ENCODE measurements at regions not wholly inside any gene's neighbourhood (a gene's known extent, or its start where the extent isn't known, plus 50 kb on each side); places are given as distances from the start of the nearest gene placed in this dataset.
"Not testable (repeated sequence)": the region's sequence is repeated elsewhere in the genome, so short reads cannot be mapped to it uniquely, and the experiment has no call there.

DNA sequence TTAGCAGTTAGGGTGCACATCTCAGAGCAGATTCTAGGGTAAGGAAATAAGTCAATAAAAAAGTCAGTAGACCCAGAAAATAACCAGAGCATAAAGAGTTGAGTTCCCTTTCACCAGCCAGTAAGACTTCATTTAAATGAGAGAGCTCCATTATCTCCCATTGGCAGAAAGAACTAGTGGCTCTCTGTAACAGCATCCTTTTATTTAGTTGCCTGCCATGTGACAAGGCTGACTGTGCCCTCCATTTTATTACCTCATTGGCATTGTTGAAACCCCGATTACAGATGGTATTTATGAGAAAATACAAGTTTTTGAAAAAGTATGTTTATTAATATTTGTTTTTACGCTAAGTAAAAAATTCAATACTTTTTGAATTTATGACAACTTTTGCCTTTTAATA lies 859.5 kb upstream of the NDST4 start:
- no peak overlapping the region for H3K4me3 ChIP-seq
- TF ChIP-seq, protein P1, sequence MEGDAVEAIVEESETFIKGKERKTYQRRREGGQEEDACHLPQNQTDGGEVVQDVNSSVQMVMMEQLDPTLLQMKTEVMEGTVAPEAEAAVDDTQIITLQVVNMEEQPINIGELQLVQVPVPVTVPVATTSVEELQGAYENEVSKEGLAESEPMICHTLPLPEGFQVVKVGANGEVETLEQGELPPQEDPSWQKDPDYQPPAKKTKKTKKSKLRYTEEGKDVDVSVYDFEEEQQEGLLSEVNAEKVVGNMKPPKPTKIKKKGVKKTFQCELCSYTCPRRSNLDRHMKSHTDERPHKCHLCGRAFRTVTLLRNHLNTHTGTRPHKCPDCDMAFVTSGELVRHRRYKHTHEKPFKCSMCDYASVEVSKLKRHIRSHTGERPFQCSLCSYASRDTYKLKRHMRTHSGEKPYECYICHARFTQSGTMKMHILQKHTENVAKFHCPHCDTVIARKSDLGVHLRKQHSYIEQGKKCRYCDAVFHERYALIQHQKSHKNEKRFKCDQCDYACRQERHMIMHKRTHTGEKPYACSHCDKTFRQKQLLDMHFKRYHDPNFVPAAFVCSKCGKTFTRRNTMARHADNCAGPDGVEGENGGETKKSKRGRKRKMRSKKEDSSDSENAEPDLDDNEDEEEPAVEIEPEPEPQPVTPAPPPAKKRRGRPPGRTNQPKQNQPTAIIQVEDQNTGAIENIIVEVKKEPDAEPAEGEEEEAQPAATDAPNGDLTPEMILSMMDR (IDR thresholded peaks at IDR 0.05), result no peak
- DNase-seq (ENCODE audit: low spot score), result no peak

DNA sequence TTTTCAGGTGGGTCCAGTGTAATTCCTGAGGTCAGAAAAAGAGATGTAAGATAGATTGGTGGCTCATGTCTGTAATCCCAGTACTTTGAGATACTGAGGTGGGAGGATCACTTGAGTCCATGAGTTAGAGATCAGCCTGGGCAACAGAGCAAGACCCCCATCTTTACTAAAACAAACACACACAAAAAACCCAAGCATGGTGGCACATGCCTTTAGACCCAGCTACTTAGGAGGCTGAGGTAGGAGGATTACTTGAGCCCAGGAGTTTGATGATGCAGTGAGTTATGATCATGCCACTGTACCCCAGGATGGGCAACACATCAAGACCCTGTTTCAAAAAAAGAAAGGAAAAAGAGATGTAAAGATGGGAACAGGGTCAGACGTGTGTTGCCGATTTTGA lies 857.4 kb upstream of the NDST4 start:
- H3K27ac ChIP-seq, result no peak overlapping the region
- no peak for DNase-seq (ENCODE audit: low spot score)
- no peak overlapping the region for H3K4me3 ChIP-seq
- TF ChIP-seq, protein P1 (IDR thresholded peaks at IDR 0.05), result no peak

More for the DNA sequence above, 859.5 kb upstream of the NDST4 start:
- H3K27ac ChIP-seq, result no peak overlapping the region

DNA sequence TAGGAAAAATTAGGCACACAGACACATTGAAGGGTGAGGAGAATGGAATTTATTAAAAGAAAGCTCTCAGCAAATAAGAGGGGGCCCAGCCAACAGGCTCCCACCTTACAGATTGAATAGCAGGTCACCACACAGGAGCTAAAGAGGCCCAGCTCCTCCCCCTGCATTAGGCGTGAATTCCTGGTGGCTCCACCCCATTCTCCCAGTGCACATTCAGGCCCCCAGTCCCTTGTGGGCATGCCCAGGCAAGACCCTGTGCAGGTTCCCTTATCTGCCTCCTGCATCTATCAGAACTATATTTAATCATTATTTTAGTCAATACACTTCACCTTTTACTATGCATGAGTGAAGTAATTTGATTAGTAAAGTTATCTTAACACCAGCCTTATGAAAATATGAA lies 856.3 kb upstream of the NDST4 start:
- TF ChIP-seq, protein P1 (IDR thresholded peaks at IDR 0.05), result no peak
- Histone ChIP-seq H3K4me3 (no peak overlapping the region), H3K27ac (no peak overlapping the region)
- no peak for DNase-seq (ENCODE audit: low spot score)

DNA sequence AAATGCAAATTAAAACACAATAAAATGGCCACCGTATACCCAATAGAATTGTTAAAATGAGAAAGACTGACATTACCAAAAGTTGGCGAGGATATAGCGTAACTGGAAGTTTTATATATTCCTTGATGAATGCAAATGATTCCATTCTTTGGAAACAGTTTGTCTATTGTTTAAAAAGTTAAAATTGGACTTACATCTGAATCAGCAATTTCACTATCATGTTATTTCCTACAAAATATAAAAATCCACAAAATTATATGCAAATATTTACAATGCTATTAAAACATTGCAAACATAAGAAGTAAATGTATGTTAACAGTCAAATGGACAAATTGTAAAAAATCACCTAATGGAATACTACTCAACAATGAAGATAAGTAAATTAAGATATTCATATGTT lies 852.2 kb upstream of the NDST4 start:
- no peak overlapping the region for H3K27ac ChIP-seq
- no peak overlapping the region for H3K4me3 ChIP-seq
- DNase-seq (ENCODE audit: low spot score), result no peak
- TF ChIP-seq, protein P1 (IDR thresholded peaks at IDR 0.05), result no peak

DNA sequence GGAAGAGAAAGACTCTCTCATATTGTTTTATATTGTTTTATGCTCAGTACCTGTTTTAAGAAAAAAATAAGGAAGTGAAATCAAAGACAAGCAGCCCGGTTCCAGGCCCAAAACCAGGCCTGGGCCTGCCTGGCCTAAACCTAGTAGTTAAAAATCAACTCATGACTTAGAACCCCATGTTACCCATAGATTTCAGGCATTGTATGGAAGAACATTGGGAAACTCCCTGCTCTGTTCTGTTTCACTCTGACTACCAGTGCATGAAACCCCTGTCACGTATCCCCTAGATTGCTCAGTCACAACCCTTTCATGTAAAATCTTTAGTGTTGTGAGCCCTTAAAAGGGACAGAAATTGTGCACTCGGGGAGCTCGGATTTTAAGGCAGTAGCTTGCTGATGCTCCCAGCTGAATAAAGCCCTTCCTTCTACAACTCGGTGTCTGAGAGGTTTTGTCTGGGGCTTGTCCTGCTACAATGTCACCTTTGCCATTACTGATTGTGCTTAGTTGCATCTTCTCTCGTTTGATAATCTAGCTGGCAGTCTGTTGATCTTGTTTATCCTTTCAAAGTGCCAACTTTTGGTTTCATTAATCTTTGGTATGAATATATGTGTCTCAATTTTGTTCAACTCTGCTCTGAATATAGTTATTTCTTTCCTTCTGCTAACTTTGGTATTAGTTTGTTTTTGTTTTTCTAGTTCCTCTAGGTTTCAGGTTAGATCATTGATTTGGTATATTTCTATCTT lies 842.8 kb upstream of the NDST4 start:
- H3K4me3 ChIP-seq; H3K27ac ChIP-seq; DNase-seq (ENCODE audit: low spot score): not testable (repeated sequence)

DNA sequence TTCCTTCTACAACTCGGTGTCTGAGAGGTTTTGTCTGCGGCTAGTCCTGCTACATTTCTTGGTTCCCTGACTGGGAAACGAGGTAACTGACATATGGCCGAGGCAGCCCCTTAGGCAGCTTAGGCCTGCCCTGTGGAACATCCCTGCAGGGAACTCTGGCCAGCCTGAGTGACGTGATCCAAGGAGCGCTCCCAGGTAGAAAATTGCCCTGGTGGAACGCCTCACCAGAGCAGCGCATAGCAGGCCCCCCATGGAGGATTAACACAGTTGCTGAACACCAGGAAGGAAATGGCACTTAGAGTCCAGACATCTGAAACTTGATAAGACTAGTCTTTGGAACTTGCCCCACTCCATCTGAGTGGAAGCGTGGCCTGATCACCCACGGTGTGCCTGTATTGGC lies 837.4 kb upstream of the NDST4 start:
- DNase-seq (ENCODE audit: low spot score), result no peak
- Histone ChIP-seq H3K4me3 (no peak overlapping the region), H3K27ac (no peak overlapping the region)
- TF ChIP-seq, protein P1 (IDR thresholded peaks at IDR 0.05), result no peak

DNA sequence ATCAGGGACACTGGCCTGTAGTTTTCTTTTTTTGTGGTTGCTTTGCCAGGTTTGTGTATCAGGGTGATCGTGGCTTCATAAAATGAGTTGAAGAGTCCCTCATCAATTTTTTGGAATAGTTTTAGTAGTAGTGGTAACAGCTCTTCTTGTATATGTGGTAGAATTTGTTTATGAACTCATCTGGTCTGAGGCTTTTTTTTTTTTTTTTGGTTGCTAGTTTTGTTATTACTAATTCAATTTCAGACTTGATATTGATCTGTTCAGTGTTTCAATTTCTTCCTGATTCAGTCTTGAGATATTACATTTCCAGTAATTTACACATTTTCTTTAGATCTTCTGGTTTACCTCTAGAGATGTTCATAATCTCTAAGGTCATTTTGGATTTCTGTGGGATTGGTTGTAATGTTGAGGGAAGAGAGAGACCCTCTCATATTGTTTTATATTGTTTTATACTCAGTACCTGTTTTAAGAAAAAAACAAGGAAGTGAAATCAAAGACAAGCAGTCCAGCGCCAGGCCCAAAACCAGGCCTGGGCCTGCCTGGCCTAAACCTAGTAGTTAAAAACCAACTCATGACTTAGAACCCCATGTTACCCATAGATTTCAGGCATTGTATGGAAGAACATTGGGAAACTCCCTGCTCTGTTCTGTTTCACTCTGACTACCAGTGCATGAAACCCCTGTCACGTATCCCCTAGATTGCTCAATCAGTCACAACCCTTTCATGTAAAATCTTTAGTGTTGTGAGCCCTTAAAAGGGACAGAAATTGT lies 836.7 kb upstream of the NDST4 start:
- not testable (repeated sequence) for H3K4me3 ChIP-seq; DNase-seq (ENCODE audit: low spot score); H3K27ac ChIP-seq

DNA sequence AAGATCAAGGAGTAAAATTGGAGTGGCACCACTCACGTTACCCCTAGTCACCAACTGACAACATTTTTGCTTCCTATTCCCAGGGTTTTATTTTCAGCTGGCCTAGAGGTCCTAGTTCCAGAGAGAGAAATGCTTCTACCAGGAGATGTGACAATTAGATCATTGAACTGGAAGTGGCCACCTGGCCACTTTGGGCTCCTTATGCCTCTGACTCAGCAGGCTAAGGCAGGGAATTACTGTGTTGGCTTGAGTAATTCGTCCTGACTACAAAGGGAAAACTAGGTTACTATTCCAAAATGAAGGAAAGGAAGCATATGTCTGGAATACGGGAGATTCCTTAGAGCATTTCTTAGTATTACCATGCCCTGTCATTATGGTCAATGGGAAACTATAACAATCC lies 831.6 kb upstream of the NDST4 start:
- DNase-seq (ENCODE audit: low spot score), result no peak
- Histone ChIP-seq H3K4me3 (no peak overlapping the region), H3K27ac (no peak overlapping the region)
- TF ChIP-seq, protein P1 (IDR thresholded peaks at IDR 0.05), result no peak
